ENCODE measurements at regions not wholly inside any gene's neighbourhood (a gene's known extent, or its start where the extent isn't known, plus 50 kb on each side); places are given as distances from the start of the nearest gene placed in this dataset.

- no peak for FAIRE-seq
Observed at GRCh38 chr2:236849940-236850339, 235.7 kb upstream of the COPS8 start.

GRCh38 chr2:236851187-236851586 lies 234.5 kb upstream of the COPS8 start:
- Histone ChIP-seq H3K79me2 (ENCODE audit: control insufficient read depth, insufficient read depth, low read length) (no peaks in the 10 kb centered on the region), H4K20me1 (replicated peaks; ENCODE audit: control insufficient read depth, insufficient read depth, low read length) (no peaks in the 10 kb centered on the region), H3K36me3 (ENCODE audit: control insufficient read depth, insufficient read depth, low read length) (no peaks in the 10 kb centered on the region), H3K4me1 (replicated peaks in 1 of 2; ENCODE audit: control insufficient read depth in 2 of 2, insufficient read depth in 2 of 2, low read length in 2 of 2) (no peaks in the 10 kb centered on the region; a peak in 1 of 5 replicates), H3K27ac (ENCODE audit: extremely low read depth, low read depth, low read length) (no peak overlapping the region), H3K4me3 (no peak overlapping the region), H2AFZ (ENCODE audit: low read depth, low read length) (no peak overlapping the region), H3K4me2 (ENCODE audit: insufficient read depth, low read length) (no peak overlapping the region), H3K9me3 (replicated peaks; ENCODE audit: control insufficient read depth, insufficient read depth, low read depth, low read length) (no peaks in the 10 kb centered on the region), H3K27me3 (ENCODE audit: control insufficient read depth in 2 of 2, insufficient read depth in 2 of 2, low read length in 2 of 2) (peaks cover 0 to 7% of the 10 kb centered on the region in 2 experiments; a peak in 1 of 5 replicates), H3K9ac (ENCODE audit: insufficient read depth in 1 of 2, low read depth in 2 of 2, low read length in 2 of 2) (no peak overlapping the region), H3K9me1 (ENCODE audit: control insufficient read depth, insufficient read depth, low read length) (no peaks in the 10 kb centered on the region)
- FAIRE-seq, result no peak
- in situ Hi-C loops (cut with MboI), result no loop called here
- no peak for TF ChIP-seq PCBP1 (IDR thresholded peaks at IDR 0.05; ENCODE audit: low read depth, low read length, poor library complexity, severe bottlenecking)
- no peak for TF ChIP-seq ZNF277 (CRISPR knock-in tag; IDR thresholded peaks at IDR 0.05; ENCODE audit: borderline replicate concordance)
- TF ChIP-seq ZNF551 (CRISPR knock-in tag; IDR thresholded peaks at IDR 0.05), result no peak
- TF ChIP-seq NONO (IDR thresholded peaks at IDR 0.05; ENCODE audit: low read depth in 2 of 2, low read length in 1 of 2), result no peak
- no peak for TF ChIP-seq FOS (IDR thresholded peaks at IDR 0.05; ENCODE audit: extremely low read depth, insufficient read length)
- intact Hi-C loops (cut with micrococcal nuclease), result no loop called here
- POLR2A ChIA-PET, result no interaction called here
- CTCF ChIA-PET (ENCODE audit: low intra/inter-chr PET ratio), result no interaction called here
- DNase-seq (ENCODE audit: extremely low read depth in 1 of 4, low spot score in 3 of 4), result no peak
- ATAC-seq, result no peak
- WGBS (ENCODE audit: insufficient coverage, low coverage, missing lambda C conversion rate), result 0% methylated on average over 3 of the region's 3 CpGs
- BruUV-seq (replicated peaks), result no TSS peak

More at GRCh38 chr2:236849940-236850339, 235.7 kb upstream of the COPS8 start:
- Histone ChIP-seq H3K4me3 (no peak overlapping the region), H3K4me2 (ENCODE audit: insufficient read depth, low read length) (no peak overlapping the region), H3K9ac (ENCODE audit: insufficient read depth in 1 of 2, low read depth in 2 of 2, low read length in 2 of 2) (no peak overlapping the region), H3K79me2 (ENCODE audit: control insufficient read depth, insufficient read depth, low read length) (no peaks in the 10 kb centered on the region), H3K36me3 (ENCODE audit: control insufficient read depth, insufficient read depth, low read length) (no peaks in the 10 kb centered on the region), H3K27ac (ENCODE audit: extremely low read depth, low read depth, low read length) (no peak overlapping the region), H3K9me3 (replicated peaks; ENCODE audit: control insufficient read depth, insufficient read depth, low read depth, low read length) (no peaks in the 10 kb centered on the region), H2AFZ (ENCODE audit: low read depth, low read length) (no peak overlapping the region), H3K27me3 (ENCODE audit: control insufficient read depth in 2 of 2, insufficient read depth in 2 of 2, low read length in 2 of 2) (peaks cover 0 to 7% of the 10 kb centered on the region in 2 experiments; a peak in 1 of 5 replicates), H3K9me1 (ENCODE audit: control insufficient read depth, insufficient read depth, low read length) (no peaks in the 10 kb centered on the region), H3K4me1 (replicated peaks in 1 of 2; ENCODE audit: control insufficient read depth in 2 of 2, insufficient read depth in 2 of 2, low read length in 2 of 2) (no peaks in the 10 kb centered on the region; a peak in 1 of 5 replicates), H4K20me1 (replicated peaks; ENCODE audit: control insufficient read depth, insufficient read depth, low read length) (no peaks in the 10 kb centered on the region)
- ChIA-PET POLR2A (no interaction called here), CTCF (ENCODE audit: low intra/inter-chr PET ratio) (no interaction called here)
- intact Hi-C loops (cut with micrococcal nuclease), result no loop called here
- 0% methylated on average over 3 of the region's 4 CpGs for WGBS (ENCODE audit: insufficient coverage, low coverage, missing lambda C conversion rate)
- in situ Hi-C loops (cut with MboI), result no loop called here
- ATAC-seq, result no peak
- no peak for DNase-seq (ENCODE audit: extremely low read depth in 1 of 4, low spot score in 3 of 4)
- no TSS peak for BruUV-seq (replicated peaks)
- no peak for TF ChIP-seq HNRNPLL (IDR thresholded peaks at IDR 0.05; ENCODE audit: low read depth, low read length, poor library complexity, severe bottlenecking)
- no peak for TF ChIP-seq NCOA4 (IDR thresholded peaks at IDR 0.05; ENCODE audit: partially characterized antibody)
- no peak for TF ChIP-seq ZNF431 (CRISPR knock-in tag; IDR thresholded peaks at IDR 0.05)

Data from K562 (cell line).